Fibroblast of mammary gland (primary cell): ENCODE measurements at regions not wholly inside any gene's neighbourhood (a gene's known extent, or its start where the extent isn't known, plus 50 kb on each side); places are given as distances from the start of the nearest gene placed in this dataset.
A peak's percentile ranks its signal among the peaks of the same experiment; 100 is the strongest.
"Not testable (repeated sequence)": the region's sequence is repeated elsewhere in the genome, so short reads cannot be mapped to it uniquely, and the experiment has no call there.

ENCODE experiments used
- DNase-seq: peaks from one replicate; pipeline ENCODE4 v3.0.0-alpha.2; 2010; ENCODE audit warnings: low read depth
- H3K4me3 ChIP-seq: 2 replicates; pipeline ENCODE4 v1.5.1; 2011; ENCODE audit warnings: low read depth, mild to moderate bottlenecking, low read length, moderate library complexity; ENCODE audit not compliant: control insufficient read depth
- TF ChIP-seq, protein P1 (sequence below): conservative IDR thresholded peaks from 2 replicates; pipeline ENCODE4 v1.5.1; 2011; ENCODE audit warnings: low read depth, low read length, inconsistent platforms; ENCODE audit not compliant: control insufficient read depth, insufficient read depth

GRCh38 chr3:59186725-59187124, 136.9 kb upstream of the CFAP20DC start:
- TF ChIP-seq, protein P1, sequence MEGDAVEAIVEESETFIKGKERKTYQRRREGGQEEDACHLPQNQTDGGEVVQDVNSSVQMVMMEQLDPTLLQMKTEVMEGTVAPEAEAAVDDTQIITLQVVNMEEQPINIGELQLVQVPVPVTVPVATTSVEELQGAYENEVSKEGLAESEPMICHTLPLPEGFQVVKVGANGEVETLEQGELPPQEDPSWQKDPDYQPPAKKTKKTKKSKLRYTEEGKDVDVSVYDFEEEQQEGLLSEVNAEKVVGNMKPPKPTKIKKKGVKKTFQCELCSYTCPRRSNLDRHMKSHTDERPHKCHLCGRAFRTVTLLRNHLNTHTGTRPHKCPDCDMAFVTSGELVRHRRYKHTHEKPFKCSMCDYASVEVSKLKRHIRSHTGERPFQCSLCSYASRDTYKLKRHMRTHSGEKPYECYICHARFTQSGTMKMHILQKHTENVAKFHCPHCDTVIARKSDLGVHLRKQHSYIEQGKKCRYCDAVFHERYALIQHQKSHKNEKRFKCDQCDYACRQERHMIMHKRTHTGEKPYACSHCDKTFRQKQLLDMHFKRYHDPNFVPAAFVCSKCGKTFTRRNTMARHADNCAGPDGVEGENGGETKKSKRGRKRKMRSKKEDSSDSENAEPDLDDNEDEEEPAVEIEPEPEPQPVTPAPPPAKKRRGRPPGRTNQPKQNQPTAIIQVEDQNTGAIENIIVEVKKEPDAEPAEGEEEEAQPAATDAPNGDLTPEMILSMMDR = no peak
- H3K4me3 ChIP-seq = no peak overlapping the region
- DNase-seq = no peak

DNA sequence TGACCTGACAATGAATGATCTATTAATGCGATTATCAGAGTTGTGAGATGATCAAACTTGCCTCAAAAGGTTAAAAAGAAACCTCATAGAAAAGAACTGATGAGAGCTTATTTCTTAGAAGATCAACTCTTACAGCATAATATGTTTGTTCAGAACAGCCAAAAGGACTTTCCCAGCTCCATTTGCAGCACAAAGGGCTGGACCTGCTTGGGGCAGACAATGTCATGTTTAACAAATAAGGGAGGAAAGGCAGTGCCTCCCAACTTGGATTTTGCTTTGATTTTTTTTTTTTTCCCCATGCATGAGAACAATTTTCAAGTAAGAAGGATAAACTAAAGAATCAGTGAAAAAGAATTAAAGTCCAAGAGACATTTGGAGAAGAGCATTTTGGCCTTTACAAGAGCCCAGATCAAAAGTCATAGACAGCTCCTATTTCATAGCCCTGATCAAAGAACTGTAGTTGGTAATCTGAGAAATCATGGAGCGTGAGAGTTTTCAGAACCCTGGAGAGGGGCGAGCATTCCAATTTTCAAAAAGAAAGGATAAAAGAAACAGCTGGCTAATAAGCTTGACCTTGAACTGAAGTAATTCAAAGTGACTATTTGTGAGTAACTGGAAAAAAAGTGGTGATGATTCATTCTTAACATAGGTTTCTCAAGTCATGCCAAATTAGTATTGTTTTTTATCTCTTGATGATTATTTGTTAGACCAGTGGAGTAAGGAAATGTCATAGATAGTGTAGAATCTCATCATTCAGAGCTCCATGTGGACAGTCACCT, 136.0 kb upstream of the CFAP20DC start:
- no peak overlapping the region for H3K4me3 ChIP-seq
- TF ChIP-seq, protein P1 = no peak
- DNase-seq = peak; percentile 23

DNA sequence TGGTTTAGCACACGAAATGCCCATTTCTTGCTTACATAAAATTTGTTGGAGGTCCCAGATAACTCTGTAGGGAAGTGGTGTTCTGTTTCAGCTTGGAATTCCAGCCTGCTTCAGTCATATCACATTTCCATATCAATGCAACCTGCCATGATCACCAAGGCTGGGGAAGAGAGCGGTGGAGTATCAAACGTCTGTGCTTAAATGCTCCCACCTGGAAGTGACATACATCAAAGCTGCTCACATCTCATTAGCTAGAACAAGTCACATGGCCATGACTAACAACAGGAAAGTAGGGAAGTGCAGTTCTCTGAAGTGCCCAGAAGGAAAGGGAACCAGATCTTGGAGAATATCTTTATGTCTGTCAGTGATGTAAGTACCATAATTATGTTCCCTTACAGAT, 130.2 kb upstream of the CFAP20DC start:
- DNase-seq = no peak
- TF ChIP-seq, protein P1 = no peak
- no peak overlapping the region for H3K4me3 ChIP-seq

DNA sequence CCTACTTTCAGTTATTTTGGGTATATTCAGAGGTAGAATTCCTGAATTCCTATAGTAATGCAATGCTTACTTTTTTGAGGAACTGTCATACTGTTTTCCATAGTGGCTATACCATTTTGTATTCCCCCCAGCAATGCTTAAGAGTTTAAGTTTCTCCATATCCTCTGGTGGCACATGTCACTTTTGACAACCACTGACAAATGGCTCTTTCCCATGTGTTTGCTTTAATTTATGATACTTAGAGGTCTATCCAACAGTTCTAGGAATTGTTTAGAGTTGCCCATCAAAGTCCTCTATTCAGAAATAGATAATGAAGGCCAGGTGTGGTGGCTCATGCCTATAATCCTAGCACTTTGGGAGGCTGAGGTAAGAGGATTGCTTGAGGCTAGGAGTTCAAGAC, 128.9 kb upstream of the CFAP20DC start:
- TF ChIP-seq, protein P1 = no peak
- DNase-seq = no peak
- H3K4me3 ChIP-seq = no peak overlapping the region

GRCh38 chr3:59171491-59171890, 121.7 kb upstream of the CFAP20DC start:
- TF ChIP-seq, protein P1 = no peak
- DNase-seq = no peak
- H3K4me3 ChIP-seq = no peak overlapping the region

GRCh38 chr3:59170166-59170565, 120.3 kb upstream of the CFAP20DC start:
- DNase-seq, H3K4me3 ChIP-seq: not testable (repeated sequence)

- TF ChIP-seq, protein P1 = no peak
- no peak for DNase-seq
- H3K4me3 ChIP-seq = no peak overlapping the region
Observed at GRCh38 chr3:59167756-59168155, 117.9 kb upstream of the CFAP20DC start.
